Stimulated activated CD4-positive, alpha-beta T cell treated with anti-CD3 and anti-CD28 coated beads, Interleukin-1b, Interleukin-23, amount 100 ng/mL, for 4 hours (primary cell): ENCODE measurements at regions not wholly inside any gene's neighbourhood (a gene's known extent, or its start where the extent isn't known, plus 50 kb on each side); places are given as distances from the start of the nearest gene placed in this dataset.

Experiments
- DNase-seq, 2 donors: peaks; one replicate each; pipeline ENCODE4 v3.0.0-alpha.2; 2020; ENCODE audit warnings: low read depth in 2 of 2

DNA sequence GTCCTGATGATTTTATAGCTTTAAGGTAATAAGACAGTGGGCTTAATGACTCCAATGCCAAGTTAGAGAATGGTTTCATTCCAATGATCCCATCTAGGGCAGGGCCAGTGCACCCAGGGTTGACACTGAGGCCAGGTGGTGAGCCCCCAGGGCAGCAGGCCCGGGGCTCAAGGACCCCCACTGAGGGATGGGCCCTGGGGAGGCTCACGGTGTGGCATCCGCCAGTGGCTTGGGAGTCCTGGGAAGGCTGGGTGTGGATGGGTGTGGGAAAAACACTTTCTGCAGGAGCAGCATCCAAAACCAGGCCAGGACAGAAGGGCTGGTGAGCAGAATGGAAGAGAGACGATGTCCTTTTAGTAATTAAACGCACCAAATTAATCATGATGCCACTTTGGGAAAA lies 626.3 kb downstream of the TBC1D22A start:
- DNase-seq = no peak

DNA sequence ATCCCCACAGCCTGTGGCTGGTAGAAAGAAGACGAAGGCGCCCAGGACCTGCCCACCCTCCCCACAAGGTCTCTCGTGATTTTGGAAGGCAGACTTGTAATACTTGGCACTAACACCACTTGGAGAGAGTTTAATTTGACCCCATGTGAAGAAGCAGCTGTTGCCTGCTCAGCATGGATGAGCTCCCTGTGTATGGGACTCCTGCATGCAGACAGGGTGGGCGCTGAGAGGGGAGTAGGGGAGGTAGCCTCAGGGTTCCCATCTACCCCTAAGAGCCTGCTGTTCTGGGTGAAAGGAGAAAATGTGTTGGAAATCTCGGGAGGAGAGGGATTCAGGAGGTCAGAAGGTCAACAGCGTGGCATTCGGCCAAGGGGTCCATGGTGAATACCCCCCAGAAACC lies 625.9 kb downstream of the TBC1D22A start:
- DNase-seq = no peak

DNA sequence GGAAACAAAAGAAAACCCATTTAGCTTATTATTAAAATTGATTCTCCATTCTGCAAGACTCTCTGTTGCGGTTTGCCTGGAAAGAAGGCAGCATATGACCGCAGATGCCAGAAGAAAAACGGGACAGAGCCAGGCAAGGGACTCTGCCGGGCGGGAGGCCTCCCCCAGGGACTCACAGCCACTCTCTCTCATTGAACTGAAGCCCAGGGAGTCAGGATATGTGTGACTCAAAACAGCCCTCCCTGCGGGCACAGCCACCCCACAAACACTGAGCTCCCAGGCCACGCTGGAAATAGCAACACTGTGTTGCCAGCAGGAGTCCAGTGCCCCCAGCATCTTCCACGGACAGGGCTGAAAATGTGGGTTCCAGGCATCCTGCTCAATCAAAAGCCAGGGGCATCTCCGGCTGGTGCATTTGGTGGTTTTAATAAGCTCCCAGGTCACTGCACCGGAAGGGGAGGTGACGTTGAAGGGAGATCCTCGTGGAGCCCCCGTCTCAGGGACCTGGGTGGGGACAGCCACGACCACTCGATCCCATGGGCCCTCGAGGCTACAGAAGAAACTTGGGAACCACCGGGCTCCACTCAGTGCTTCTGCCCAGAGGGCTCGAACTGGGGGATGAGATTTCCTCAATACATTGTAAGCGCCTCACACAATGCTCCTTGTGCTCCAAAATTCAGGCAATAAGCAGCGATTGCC lies 624.5 kb downstream of the TBC1D22A start:
- no peak for DNase-seq

DNA sequence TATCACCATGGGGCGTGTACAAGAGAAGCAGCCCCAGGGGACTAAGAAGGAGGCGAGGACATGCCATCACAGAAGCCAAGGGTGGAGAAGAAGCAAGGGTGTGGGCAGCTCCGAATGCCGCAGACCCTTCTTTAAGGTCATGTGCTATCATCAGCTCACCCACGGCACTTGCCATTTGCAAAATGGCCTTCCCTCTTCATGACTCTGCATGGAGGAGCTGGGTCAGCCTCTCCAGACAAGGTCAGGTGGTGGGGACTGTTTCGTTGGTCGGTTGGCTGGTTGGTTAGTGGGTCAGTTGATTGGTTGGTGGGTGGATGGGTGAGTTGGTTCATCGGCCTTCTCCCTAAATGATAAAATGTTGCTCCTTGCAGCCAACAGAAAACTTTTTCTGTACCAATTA lies 622.5 kb downstream of the TBC1D22A start:
- DNase-seq = no peak

DNA sequence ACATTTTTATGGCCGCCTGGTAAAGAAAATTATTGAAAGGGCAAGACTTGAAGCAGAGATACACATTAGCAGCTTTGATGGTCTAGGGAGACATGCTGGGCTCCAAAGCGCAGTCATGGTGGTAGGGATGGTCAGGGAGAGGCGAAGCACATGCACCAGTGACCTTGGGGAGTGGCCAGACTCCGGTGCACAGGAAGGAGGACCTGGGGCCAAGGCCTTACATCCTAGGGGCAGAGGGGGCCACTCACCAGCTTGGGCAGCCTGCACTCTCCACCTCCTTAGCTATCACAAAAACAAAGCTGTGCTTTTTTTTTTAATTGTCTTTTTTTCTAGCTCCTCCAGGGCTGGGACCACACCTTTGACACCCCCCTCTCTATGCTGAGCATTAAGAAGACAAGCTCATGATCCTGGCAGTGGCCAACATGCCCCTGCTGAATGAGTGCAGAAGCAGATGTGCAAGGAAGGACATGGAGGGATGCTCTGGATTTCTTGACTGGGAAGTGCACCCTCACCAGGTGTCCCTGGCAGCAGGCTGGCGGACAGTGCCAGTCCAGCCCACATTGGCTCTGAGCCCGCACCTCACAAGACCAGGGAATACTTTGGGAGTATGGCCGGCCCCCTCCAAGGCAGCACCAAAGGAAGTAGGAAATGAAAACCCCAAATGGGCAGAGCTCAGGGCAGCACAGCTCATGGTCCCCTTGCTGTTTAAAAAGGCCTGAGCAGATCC lies 619.9 kb downstream of the TBC1D22A start:
- no peak for DNase-seq

DNA sequence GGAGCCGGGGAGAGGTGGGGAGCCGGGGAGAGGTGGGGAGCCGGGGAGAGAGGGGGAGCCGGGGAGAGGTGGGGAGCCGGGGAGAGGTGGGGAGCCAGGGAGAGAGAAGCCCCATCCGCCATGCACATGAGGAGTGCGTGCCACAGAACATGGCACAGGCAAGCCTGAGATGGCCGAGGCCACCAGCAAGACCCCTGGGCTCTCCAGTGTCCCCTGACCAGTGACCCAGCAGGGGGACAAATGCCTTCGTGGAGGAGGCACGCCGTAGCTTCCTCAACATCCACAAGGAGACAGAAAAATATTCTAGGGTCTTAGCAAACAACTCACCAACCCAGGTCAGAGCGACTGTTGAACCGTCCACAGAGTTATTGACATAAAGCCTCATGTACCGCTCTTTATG lies 618.8 kb downstream of the TBC1D22A start:
- DNase-seq = no peak

DNA sequence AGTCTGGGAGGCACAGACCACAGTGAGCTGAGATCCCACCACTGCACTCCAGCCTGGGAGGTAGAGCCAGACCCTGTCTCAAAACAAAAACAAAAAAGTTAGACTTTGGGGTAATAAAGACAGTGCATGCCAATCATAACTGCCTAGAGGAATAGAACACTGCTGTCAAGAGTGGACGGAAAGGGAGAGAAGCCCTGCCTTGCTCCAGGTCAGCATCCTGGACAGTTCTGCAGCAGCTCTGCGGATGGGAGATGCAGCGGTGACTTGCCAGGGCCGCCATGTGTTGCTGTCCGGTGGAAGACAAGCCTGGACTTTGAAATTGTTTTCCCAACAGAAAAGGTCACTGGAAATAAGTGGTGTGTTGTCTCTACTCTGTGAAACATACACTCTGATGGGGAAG lies 618.2 kb downstream of the TBC1D22A start:
- DNase-seq = no peak

DNA sequence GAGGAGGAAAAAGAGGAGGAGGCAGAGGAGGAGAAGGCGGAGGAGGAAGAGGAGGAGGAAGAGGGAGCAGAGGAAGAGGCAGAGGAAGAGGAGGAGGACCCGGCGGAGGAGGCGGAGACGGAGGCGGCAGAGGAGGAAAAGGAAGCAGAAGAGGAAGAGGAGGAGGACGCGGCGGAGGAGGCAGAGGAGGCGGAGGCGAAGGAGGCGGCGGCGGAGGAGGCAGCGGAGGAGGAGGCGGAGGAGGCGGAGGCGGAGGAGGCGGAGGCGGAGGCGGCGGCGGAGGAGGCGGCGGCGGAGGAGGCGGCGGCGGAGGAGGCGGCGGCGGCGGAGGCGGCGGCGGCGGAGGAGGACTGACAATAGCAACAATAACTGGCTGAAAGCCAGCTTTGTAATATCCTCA lies 616.6 kb downstream of the TBC1D22A start:
- no peak for DNase-seq

DNA sequence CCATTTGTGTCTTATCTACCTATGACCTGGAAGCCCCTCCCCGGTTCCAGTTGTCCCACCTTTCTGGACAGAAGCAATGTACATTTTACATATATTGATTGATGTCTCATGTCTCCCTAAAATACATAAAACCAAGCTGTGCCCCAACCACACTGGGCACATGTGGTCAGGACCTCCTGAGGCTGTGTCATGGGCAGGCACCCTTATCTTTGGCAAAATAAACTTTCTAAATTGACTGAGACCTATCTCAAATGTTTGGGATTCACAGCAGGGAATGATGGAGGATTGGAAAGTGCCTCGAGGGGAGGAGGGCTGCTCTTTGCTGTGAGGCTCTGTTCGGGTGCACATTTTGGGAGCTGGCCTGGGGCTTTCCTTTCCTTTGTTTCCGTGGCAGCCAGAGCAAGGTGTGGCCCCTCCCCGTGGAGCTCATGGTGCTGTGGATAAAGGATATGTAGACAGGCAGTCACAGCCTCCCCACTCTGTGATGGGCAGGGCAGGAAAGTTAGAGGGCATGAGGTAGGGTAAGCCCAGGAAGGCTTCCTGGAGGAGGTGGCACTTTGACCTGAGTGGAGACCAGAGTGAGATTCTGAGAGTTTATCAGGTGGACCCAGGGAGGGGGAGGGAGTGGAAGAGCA lies 615.6 kb downstream of the TBC1D22A start:
- DNase-seq = no peak

DNA sequence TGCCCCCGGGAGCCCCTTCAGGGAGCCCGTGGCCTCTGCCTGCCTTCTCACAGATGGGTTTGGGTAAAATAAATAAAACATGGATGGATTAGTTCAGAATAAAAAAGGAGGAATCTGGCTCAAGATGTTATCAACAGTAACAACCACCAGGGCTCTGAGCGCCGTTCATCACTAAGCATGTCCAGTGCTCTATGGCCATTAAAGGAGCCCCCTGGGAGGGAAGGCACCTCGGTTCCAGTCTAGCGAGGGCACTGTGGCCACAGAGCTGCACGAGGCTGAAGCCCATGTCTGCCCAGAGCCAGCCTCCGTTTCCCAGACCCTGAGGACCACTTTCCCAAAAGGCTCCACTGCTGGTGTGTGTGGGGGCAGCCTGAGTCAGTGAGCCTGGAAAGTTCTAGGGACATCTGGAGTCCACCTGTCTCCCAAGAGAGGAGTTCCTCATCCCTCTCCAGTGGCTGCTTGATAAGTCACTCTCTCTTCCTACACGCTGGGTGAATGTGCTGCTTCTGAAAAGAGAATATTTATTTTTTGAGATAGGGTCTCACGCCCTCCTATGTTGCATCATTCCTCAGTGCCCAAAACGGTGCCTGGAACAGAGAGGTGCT lies 614.6 kb downstream of the TBC1D22A start:
- DNase-seq = no peak

DNA sequence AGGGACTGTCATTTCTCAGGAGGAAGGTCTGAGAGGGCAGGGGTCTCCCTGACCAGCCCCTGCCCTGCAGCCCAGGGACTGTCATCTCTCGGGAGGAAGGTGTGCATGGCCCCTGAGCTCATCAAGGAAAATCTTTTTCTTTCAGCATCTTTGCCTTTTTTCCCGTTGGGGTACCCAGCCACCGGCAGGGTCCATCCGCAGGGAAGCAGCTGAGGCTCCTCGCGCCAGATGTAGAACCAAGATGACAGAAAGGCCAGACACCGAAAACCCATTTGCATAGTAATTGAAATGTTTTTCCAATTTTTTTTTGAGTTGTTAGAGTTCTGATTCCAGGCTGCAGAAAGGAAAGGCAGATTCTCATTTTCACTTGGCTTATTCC lies 613.9 kb downstream of the TBC1D22A start:
- no peak for DNase-seq

DNA sequence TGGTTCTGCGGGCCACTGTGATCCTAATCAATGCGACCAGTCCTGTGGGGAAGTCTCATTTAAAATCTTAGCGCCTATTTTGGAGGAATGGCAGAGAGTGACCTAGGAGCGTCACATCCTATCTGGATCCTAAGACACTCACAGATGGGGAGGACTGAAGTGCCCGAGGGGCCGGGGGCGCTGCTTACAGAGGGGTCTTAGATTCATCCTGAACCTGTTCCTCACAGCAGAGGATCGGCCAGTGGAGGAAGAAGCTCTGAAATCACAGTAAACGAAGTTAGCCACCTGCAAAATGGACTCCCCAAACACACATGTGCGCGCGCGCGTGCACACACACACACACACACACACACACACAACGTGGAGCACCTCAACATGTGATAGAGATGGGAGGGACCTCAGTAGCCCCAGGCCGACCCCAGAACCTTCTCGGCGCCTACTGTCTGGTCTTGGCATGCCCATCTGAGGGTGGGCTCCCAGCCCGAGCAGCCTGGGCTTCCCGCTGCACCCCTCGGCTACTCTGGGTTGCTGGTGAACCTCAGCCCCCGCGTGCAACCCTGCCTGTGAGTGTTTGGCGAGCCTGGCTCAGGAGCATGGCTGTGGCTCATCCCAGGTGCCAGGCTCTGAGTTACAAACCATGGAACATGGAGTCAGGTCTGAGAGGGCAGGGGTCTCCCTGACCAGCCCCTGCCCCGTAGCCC lies 613.3 kb downstream of the TBC1D22A start:
- no peak for DNase-seq

DNA sequence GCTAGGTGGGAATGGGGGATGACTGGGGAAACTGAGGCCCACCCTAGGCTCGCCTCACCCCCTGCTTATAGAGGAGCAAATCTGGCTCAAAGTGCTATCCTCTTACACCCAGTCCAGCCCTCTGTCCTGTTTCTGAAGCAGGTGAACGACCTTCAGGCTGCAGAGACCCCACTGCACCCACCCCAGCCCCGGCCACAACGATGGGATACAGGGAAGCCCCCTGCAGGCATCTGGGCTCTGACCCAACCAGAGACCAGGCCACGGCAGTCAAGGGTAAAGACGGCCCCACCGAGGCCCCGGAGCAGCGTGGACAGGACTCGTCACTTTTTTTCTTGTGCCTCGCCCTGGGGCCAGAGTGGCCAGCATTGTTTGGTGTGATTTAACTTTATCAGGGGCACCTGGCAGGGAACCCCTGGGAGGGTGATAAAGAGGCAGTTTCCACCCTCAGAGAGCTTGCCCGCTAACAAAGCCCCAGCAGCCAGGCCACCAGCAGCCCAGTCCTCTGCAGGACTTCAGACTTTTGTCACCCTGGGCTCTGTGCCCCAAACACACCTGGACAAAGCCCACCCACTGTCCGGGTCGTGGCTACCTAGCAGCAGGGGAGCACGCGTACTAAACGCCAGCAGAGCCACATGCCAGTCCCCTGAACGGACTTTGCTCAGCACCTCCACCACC lies 612.6 kb downstream of the TBC1D22A start:
- no peak for DNase-seq

DNA sequence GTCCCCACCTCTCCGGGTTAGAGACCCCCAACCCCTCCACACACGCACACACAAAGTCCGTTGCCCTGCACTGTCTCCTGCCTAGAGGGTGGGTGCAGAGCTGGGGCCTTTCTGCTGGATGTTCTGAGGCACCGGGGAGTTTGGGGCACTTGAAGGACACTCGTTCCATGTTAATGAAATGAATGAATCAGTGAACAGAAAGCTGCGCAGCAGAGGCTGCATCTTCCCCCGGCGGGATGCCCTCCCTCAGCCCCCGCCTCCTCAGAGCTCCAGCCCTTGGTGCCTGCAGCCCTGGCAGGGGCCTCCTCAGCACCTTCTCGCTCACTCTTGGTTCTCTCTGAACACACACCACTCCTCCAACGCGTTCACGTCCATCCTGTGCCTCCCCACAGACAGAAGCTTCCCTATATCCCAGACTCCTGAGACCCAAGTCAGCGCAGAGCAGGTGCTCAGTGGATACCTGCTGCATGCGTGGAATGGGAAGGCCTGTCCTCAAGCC lies 611.9 kb downstream of the TBC1D22A start:
- DNase-seq = no peak

DNA sequence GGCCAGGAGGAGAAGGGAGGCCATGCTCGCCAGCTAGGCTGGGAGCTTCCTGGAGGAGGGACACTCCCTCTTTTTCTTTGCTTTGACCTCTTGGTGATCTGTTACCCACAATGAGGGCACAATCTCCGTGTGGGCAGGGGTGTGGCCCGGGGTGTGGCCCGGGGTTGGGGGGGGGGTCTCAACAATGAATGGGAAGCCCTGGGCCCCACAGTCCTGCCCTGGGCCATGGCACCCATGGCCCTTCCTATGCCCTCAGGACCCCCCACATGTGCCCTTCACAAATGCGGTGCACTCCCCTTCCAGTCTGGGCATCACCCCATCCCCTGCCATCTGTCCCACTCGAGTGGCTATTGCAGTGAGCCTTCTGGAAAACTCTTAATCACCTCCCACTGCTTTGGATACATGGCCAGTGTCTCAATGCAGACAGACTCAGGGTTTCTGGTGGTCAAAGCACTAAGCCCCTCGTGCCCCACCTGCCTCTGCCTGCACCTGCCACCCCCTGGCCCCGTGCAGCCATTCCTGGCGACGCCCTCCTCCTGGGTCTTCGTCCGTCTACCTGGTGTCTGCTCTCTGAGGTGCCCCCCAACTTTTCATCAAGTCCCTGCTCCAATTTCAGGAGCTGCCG lies 611.3 kb downstream of the TBC1D22A start:
- no peak for DNase-seq

DNA sequence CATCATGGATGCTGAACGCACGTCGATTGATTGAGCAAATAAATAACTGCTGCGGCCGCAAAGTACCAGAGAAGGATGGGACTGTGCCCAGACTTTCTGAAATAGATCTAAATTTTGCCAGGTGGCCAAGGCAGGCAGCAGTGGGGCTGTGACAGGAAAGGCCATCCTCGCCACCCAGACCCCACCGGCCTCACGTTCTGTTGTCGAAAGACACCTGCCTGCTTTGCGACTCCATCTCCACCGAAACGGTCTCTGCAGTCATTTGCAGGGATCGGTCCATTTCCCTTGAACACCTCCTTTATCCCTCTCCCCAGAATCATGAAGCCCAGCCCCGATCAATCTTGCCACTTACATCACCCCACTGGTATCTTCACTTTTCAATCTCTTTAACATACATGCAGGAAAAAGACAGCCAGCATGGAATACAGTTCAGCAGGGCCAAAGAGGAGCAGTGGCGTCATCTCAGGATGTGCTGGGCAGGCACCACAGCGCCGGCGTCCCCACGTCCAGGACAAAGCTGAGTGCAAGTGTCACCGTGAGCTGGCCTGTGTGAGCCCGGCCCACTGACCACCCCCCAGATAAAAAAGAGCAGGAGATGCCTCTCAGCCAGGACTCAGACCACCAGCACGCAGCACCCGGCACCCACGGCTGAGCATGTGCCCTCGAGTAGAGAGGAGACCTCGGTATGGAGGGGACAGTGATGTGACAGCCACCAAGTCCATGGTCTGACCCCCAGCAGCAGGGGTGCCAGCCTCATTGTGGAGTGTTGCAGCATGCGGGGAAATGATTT lies 610.3 kb downstream of the TBC1D22A start:
- DNase-seq = no peak

DNA sequence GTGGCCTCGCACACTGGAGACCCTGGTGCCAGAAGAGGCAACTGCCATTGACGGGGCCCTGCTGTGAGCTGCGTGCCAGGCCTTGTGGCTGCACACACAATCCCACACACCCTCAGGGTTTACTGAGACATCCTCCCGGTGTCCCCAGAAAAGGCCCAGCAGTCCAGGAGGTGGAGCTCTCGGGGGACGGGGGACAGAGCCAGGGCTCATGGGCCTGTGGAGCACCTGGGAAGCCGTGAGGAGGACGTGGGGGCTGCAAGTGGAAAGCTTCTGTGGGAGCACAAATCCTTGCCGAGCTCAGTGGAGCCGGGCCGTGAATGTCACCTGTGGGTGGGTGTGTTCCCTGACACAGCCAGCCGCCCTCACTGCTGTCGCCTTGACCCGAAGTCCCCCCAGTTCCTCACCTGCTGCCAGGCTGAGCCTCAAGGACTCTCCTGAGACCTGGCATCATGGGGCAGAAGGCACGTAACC lies 609.7 kb downstream of the TBC1D22A start:
- no peak for DNase-seq

DNA sequence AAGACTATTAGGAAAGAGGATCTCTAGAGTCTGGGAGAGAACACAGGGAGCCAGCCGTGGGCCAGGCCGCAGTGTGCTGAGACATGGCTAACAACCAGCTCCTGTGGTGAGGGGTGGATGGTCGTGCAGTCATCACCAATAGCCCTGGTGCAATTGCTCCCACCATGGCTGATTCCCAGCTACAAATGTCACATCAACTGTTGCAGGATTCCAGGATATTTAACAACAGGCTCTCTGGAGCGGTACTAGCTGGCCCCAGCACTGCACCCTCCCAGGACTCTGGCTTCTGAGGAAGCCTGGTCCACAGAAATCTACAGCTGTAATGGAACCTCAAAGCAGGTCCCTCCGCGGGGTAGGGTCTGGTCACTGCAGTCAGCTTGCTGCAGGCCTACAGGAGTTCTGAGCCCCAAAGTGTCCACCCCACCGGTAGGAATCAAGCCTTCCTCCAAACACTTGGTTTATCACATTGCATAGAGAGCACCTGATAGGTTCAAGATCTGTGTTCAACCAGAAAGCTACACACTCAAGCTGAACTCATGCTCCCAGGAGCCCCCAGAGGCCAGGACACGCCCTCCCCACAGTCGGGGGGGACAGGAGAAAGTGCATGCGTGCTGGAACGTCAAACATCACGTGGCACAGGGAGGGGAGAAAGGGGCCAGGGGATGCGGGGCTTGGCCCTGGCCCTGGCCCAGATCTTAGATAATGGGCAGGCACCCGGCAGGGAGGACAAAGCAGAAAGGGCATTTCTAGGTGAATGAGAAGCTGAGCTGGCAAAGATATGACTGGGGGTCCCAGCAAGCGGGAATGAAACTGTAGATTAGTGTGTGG lies 609.0 kb downstream of the TBC1D22A start:
- DNase-seq = no peak
